ENCODE measurements at regions not wholly inside any gene's neighbourhood (a gene's known extent, or its start where the extent isn't known, plus 50 kb on each side); places are given as distances from the start of the nearest gene placed in this dataset.

GRCh38 chr4:165583341-165583740 is 204.5 kb downstream of the CPE start:
- no peak overlapping the region for H3K9ac ChIP-seq (replicated peaks; ENCODE audit: extremely low read depth, insufficient read depth, low read length)
- no peaks in the 10 kb centered on the region for H3K9me1 ChIP-seq (replicated peaks; ENCODE audit: control insufficient read depth, extremely low read depth, insufficient read depth, low read length)
- H3K36me3 ChIP-seq (ENCODE audit: control insufficient read depth in 2 of 2, extremely low read depth in 1 of 2, insufficient read depth in 2 of 2, low read length in 2 of 2): no peaks in the 10 kb centered on the region
- H3K4me1 ChIP-seq (ENCODE audit: control insufficient read depth, extremely low read depth, insufficient read depth, low read length): peaks cover 21% of the 10 kb centered on the region
- no peak overlapping the region for H3K4me2 ChIP-seq (ENCODE audit: insufficient read depth, low read length)
- peak; percentile 22 for DNase-seq (ENCODE audit: low read depth, low spot score)
- peak overlapping the region; percentile 55 for H2AFZ ChIP-seq (ENCODE audit: low read depth, low read length)
- no peak overlapping the region for H3K4me3 ChIP-seq (replicated peaks in 1 of 3; ENCODE audit: insufficient read depth in 1 of 3, low read depth in 1 of 3, low read length in 3 of 3)
- dilution Hi-C loops (cut with MboI; ENCODE audit: extremely low pct_ligation_motif_present, low sequenced_read_pairs): no loop called here
- no peaks in the 10 kb centered on the region for H4K20me1 ChIP-seq (replicated peaks; ENCODE audit: control insufficient read depth, extremely low read depth, insufficient read depth, low read length)
- no peaks in the 10 kb centered on the region for H3K9me3 ChIP-seq (replicated peaks; ENCODE audit: control insufficient read depth, insufficient read depth, low read length)
- peak; percentile 74 for FAIRE-seq
- no peak overlapping the region for H3K27ac ChIP-seq (ENCODE audit: insufficient read depth, low read depth, low read length)
- ChIA-PET POLR2A (no interaction called here), CTCF (no interaction called here)
- BruUV-seq (replicated peaks): no TSS peak
- H3K27me3 ChIP-seq (ENCODE audit: control insufficient read depth in 2 of 2, insufficient read depth in 2 of 2, low read length in 2 of 2): no peaks in the 10 kb centered on the region
- intact Hi-C loops (cut with micrococcal nuclease): no loop called here
- no peaks in the 10 kb centered on the region for H3K79me2 ChIP-seq (ENCODE audit: control insufficient read depth, insufficient read depth, low read length)
- TF ChIP-seq MYC (IDR thresholded peaks at IDR 0.05; ENCODE audit: low read depth, low read length): no peak
- peak; percentile 9 for TF ChIP-seq FOS (IDR thresholded peaks at IDR 0.05; ENCODE audit: borderline replicate concordance, insufficient read depth, low read length)

- Histone ChIP-seq H3K4me2 (ENCODE audit: insufficient read depth, low read length) (no peak overlapping the region), H3K9ac (replicated peaks; ENCODE audit: extremely low read depth, insufficient read depth, low read length) (no peak overlapping the region), H3K36me3 (ENCODE audit: control insufficient read depth in 2 of 2, extremely low read depth in 1 of 2, insufficient read depth in 2 of 2, low read length in 2 of 2) (no peaks in the 10 kb centered on the region), H3K4me1 (ENCODE audit: control insufficient read depth, extremely low read depth, insufficient read depth, low read length) (peaks cover 25% of the 10 kb centered on the region), H3K27me3 (ENCODE audit: control insufficient read depth in 2 of 2, insufficient read depth in 2 of 2, low read length in 2 of 2) (no peaks in the 10 kb centered on the region), H4K20me1 (replicated peaks; ENCODE audit: control insufficient read depth, extremely low read depth, insufficient read depth, low read length) (no peaks in the 10 kb centered on the region), H3K79me2 (ENCODE audit: control insufficient read depth, insufficient read depth, low read length) (no peaks in the 10 kb centered on the region), H3K27ac (ENCODE audit: insufficient read depth, low read depth, low read length) (no peak overlapping the region), H3K4me3 (replicated peaks in 1 of 3; ENCODE audit: insufficient read depth in 1 of 3, low read depth in 1 of 3, low read length in 3 of 3) (no peak overlapping the region), H3K9me3 (replicated peaks; ENCODE audit: control insufficient read depth, insufficient read depth, low read length) (no peaks in the 10 kb centered on the region), H2AFZ (ENCODE audit: low read depth, low read length) (no peak overlapping the region), H3K9me1 (replicated peaks; ENCODE audit: control insufficient read depth, extremely low read depth, insufficient read depth, low read length) (no peaks in the 10 kb centered on the region)
- dilution Hi-C loops (cut with MboI; ENCODE audit: extremely low pct_ligation_motif_present, low sequenced_read_pairs) (no loop called here), intact Hi-C loops (cut with micrococcal nuclease) (no loop called here)
- no peak for DNase-seq (ENCODE audit: low read depth, low spot score)
- no TSS peak for BruUV-seq (replicated peaks)
- TF ChIP-seq POLR2A (IDR thresholded peaks at IDR 0.05; ENCODE audit: low read depth, low read length): no peak
- ChIA-PET POLR2A (no interaction called here), CTCF (no interaction called here)
- no peak for FAIRE-seq
These were observed 206.1 kb downstream of the CPE start for GRCh38 chr4:165584916-165585315.
